OCI-LY7 (cell line): ENCODE measurements at regions not wholly inside any gene's neighbourhood (a gene's known extent, or its start where the extent isn't known, plus 50 kb on each side); places are given as distances from the start of the nearest gene placed in this dataset.

Experiments used
- BruUV-seq: library from RNA; stranded (reverse); fragments of 400-500 nt; replicated peaks from 2 replicates; lab custom pipeline; 2021; lab: Mats Ljungman, UMichigan
- CTCF ChIA-PET: fragments of 300-600 bp; sonication (Branson Sonifier 250); formaldehyde crosslinking; loops from one replicate; lab custom pipeline; 2022; ENCODE audit warnings: antibody characterized with exemption; ENCODE audit not compliant: unreplicated experiment; lab: Charles Lee
- POLR2A ChIA-PET: fragments of 300-600 bp; sonication (Branson Sonifier 250); formaldehyde crosslinking; loops from one replicate; lab custom pipeline; 2022; ENCODE audit warnings: antibody characterized with exemption; lab: Charles Lee
- DNase-seq: peaks from one replicate; pipeline ENCODE4 v3.0.0-alpha.2; 2015; ENCODE audit warnings: low spot score
- H2AFZ ChIP-seq: fragments of 200-600 bp; sonication (generic), shearing (Covaris generic); 2 replicates; pipeline ENCODE4 v1.6.1; 2014; ENCODE audit warnings: mild to moderate bottlenecking, antibody characterized with exemption, low read length, moderate library complexity
- H3K27ac ChIP-seq: fragments of 200-600 bp; sonication (generic); 2 replicates; pipeline ENCODE4 v1.5.1; 2014; ENCODE audit warnings: mixed run types, low read depth, mild to moderate bottlenecking, moderate library complexity, low read length, inconsistent platforms; ENCODE audit not compliant: poor library complexity, severe bottlenecking
- H3K36me3 ChIP-seq: fragments of 200-600 bp; sonication (generic); 2 replicates; pipeline ENCODE4 v1.6.1; 2014; ENCODE audit warnings: mild to moderate bottlenecking, antibody characterized with exemption, low read length, moderate library complexity, mixed read lengths; ENCODE audit not compliant: insufficient read depth
- H3K4me1 ChIP-seq: fragments of 200-600 bp; sonication (generic); 2 replicates; pipeline ENCODE4 v1.5.1; 2014; ENCODE audit warnings: mild to moderate bottlenecking, low read length; ENCODE audit not compliant: insufficient read depth, poor library complexity, severe bottlenecking
- H3K4me2 ChIP-seq: fragments of 200-600 bp; sonication (generic); 2 replicates; pipeline ENCODE4 v1.6.1; 2014; ENCODE audit warnings: mild to moderate bottlenecking, low read length
- H3K4me3 ChIP-seq: fragments of 200-600 bp; sonication (generic); 2 replicates; pipeline ENCODE4 v1.5.1; 2014; ENCODE audit warnings: mild to moderate bottlenecking, low read depth, low read length; ENCODE audit not compliant: poor library complexity, severe bottlenecking
- H3K79me2 ChIP-seq: fragments of 200-600 bp; sonication (generic); 2 replicates; pipeline ENCODE4 v1.6.1; 2016; ENCODE audit warnings: low read depth, mild to moderate bottlenecking, low read length, moderate library complexity, mixed read lengths; ENCODE audit not compliant: insufficient read depth
- H3K9me2 ChIP-seq: fragments of 200-600 bp; sonication (generic); 2 replicates; pipeline ENCODE4 v1.6.1; 2016; ENCODE audit warnings: mild to moderate bottlenecking, low read length, mixed read lengths; ENCODE audit not compliant: insufficient read depth
- H3K9me3 ChIP-seq: fragments of 200-600 bp; sonication (generic); 2 replicates; pipeline ENCODE4 v1.6.1; 2014; ENCODE audit warnings: mild to moderate bottlenecking, mixed run types, low read length, mixed read lengths
- H4K20me1 ChIP-seq: fragments of 200-600 bp; sonication (generic); 2 replicates; pipeline ENCODE4 v1.6.1; 2014; ENCODE audit warnings: mild to moderate bottlenecking, antibody characterized with exemption, low read length, moderate library complexity, mixed read lengths; ENCODE audit not compliant: insufficient read depth
- EZH2phosphoT487 ChIP-seq: fragments of 200-600 bp; sonication (generic); IDR thresholded peaks from 2 replicates; pipeline ENCODE4 v1.6.1; 2018; ENCODE audit warnings: low read depth, borderline replicate concordance, mild to moderate bottlenecking, mixed run types, antibody characterized with exemption, low read length, moderate library complexity, mixed read lengths
- intact Hi-C: fragments of 100-400 bp; cut with micrococcal nuclease; formaldehyde crosslinking; loops from one replicate; pipeline ENCODE4 v1.10.0; 2022; ENCODE audit not compliant: unreplicated experiment
- TF ChIP-seq, protein P1 (sequence below): fragments of 200-600 bp; sonication (generic); conservative IDR thresholded peaks from 2 replicates; pipeline ENCODE4 v1.5.1; 2014; ENCODE audit warnings: mild to moderate bottlenecking, antibody characterized with exemption, low read length, moderate library complexity, mixed read lengths

DNA sequence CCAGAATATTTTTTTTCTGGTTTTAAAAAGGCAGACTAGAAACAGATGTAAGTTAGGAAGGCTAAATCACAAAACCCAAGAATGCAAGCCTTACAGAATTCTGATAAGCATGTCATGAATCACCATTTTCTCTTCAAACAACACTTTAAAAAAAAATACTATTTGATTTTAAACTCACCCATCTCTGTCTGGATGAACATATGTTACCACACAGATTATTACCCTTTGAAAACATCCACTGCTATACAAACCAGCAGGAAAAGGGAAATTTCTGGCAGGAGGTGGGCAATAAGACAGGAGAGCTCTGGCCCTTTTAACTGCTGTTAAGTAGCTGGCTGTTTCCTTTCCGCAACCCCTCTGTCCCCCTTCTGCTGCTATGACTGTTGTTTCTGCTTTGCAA lies 317.7 kb upstream of the NOCT start:
- TF ChIP-seq EZH2phosphoT487 = no peak
- TF ChIP-seq, protein P1, sequence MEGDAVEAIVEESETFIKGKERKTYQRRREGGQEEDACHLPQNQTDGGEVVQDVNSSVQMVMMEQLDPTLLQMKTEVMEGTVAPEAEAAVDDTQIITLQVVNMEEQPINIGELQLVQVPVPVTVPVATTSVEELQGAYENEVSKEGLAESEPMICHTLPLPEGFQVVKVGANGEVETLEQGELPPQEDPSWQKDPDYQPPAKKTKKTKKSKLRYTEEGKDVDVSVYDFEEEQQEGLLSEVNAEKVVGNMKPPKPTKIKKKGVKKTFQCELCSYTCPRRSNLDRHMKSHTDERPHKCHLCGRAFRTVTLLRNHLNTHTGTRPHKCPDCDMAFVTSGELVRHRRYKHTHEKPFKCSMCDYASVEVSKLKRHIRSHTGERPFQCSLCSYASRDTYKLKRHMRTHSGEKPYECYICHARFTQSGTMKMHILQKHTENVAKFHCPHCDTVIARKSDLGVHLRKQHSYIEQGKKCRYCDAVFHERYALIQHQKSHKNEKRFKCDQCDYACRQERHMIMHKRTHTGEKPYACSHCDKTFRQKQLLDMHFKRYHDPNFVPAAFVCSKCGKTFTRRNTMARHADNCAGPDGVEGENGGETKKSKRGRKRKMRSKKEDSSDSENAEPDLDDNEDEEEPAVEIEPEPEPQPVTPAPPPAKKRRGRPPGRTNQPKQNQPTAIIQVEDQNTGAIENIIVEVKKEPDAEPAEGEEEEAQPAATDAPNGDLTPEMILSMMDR = no peak
- Histone ChIP-seq H3K9me2 (no peaks in the 10 kb centered on the region), H3K4me3 (no peak overlapping the region), H3K79me2 (no peaks in the 10 kb centered on the region), H3K4me1 (no peaks in the 10 kb centered on the region), H3K4me2 (no peak overlapping the region), H4K20me1 (no peaks in the 10 kb centered on the region), H3K27ac (no peak overlapping the region), H3K36me3 (no peaks in the 10 kb centered on the region), H2AFZ (no peak overlapping the region), H3K9me3 (no peaks in the 10 kb centered on the region)
- no peak for DNase-seq
- ChIA-PET CTCF (no interaction called here), POLR2A (no interaction called here)
- intact Hi-C loops = no loop called here
- BruUV-seq = no TSS peak

DNA sequence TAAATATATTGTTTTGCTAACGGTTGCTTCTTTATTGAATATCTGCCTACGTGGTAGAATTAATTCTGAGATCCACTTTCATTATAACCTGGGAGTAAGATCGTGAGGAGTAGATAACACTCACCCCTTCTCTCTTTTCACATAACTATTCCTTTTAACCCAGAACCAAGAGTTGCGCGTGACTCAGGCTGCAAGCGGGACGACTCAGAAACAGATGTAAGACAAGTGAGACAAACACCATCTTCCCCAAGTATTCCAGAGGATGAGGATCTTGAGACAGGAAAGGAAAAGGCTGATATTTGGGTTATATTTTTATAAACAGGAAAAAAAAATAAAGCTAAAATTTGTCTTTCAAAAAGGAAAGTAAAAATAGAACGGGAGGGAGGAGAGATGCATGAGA lies 318.8 kb upstream of the NOCT start:
- TF ChIP-seq, protein P1 = no peak
- TF ChIP-seq EZH2phosphoT487 = no peak
- CTCF ChIA-PET = no interaction called here
- intact Hi-C loops = no loop called here

DNA sequence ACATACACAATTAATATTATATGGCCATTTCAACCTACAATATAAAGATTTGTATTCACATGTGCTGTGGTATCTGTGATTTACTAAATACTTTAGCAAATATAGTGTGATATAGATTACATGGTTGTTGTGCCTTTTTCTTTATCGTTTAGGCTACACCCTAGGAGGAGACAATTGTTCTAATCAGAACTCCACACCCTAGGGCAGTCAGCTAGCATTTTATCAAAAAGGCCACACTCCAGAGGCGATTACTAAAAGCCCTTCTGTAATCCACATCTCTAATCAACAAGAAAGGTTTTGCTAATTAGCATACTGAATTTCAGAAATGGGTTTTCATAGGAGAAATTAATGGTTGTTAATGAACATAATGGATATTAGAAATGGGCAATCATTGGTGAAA lies 319.5 kb upstream of the NOCT start:
- Histone ChIP-seq H3K9me2 (no peaks in the 10 kb centered on the region), H3K36me3 (no peaks in the 10 kb centered on the region), H3K79me2 (no peaks in the 10 kb centered on the region), H4K20me1 (no peaks in the 10 kb centered on the region), H2AFZ (no peak overlapping the region), H3K4me2 (no peak overlapping the region), H3K4me3 (no peak overlapping the region), H3K27ac (no peak overlapping the region), H3K9me3 (no peaks in the 10 kb centered on the region), H3K4me1 (no peaks in the 10 kb centered on the region)
- no TSS peak for BruUV-seq
- intact Hi-C loops = no loop called here
- CTCF ChIA-PET = no interaction called here
- TF ChIP-seq EZH2phosphoT487 = no peak
- TF ChIP-seq, protein P1 = no peak
- DNase-seq = no peak
- POLR2A ChIA-PET = interaction anchor here (1.4 kb wide), 1 partner anchor 10 kb away, joined by 8 read pairs; no protein-coding TSS in a partner anchor

More for the DNA sequence above, 318.8 kb upstream of the NOCT start:
- Histone ChIP-seq H4K20me1 (no peaks in the 10 kb centered on the region), H3K79me2 (no peaks in the 10 kb centered on the region), H3K4me1 (no peaks in the 10 kb centered on the region), H3K4me3 (no peak overlapping the region), H2AFZ (no peak overlapping the region), H3K9me3 (no peaks in the 10 kb centered on the region), H3K9me2 (no peaks in the 10 kb centered on the region), H3K36me3 (no peaks in the 10 kb centered on the region), H3K4me2 (no peak overlapping the region), H3K27ac (no peak overlapping the region)
- POLR2A ChIA-PET = interaction anchor here (1.4 kb wide), 1 partner anchor 9 kb away, joined by 8 read pairs; no protein-coding TSS in a partner anchor
- DNase-seq = no peak
- BruUV-seq = no TSS peak
